ENCODE measurements at regions not wholly inside any gene's neighbourhood (a gene's known extent, or its start where the extent isn't known, plus 50 kb on each side); places are given as distances from the start of the nearest gene placed in this dataset.

- Mint-ChIP-seq H3K4me3 (ENCODE audit: unreplicated experiment) (no peak overlapping the region), H3K36me3 (ENCODE audit: insufficient read depth, unreplicated experiment) (no peaks in the 10 kb centered on the region), H3K4me1 (ENCODE audit: low read depth, unreplicated experiment) (peaks cover 12% of the 10 kb centered on the region), H3K9me3 (ENCODE audit: unreplicated experiment) (no peaks in the 10 kb centered on the region), H3K27me3 (ENCODE audit: insufficient read depth, unreplicated experiment) (peaks cover 17% of the 10 kb centered on the region), H3K27ac (ENCODE audit: unreplicated experiment) (no peak overlapping the region)
- no peaks in the 10 kb centered on the region for H3K4me1 ChIP-seq
- DNase-seq, result no peak
- no TSS peak for BruUV-seq (replicated peaks)
- CTCF ChIA-PET, result no interaction called here
- H3K9me3 ChIP-seq, result no peaks in the 10 kb centered on the region
- H3K36me3 ChIP-seq (ENCODE audit: control insufficient read depth, insufficient read depth, low read length), result no peaks in the 10 kb centered on the region
- POLR2A ChIA-PET, result no interaction called here
- intact Hi-C loops (cut with micrococcal nuclease; ENCODE audit: unreplicated experiment), result no loop called here
- no peak overlapping the region for H3K4me3 ChIP-seq (ENCODE audit: low read depth, low read length)
- no peak for TF ChIP-seq CTCF (IDR thresholded peaks at IDR 0.05; ENCODE audit: insufficient read depth in 1 of 2, low read depth in 1 of 2, low read length in 1 of 2, severe bottlenecking in 1 of 2, unreplicated experiment in 1 of 2)
- peaks cover 2% of the 10 kb centered on the region; the same call in 1 of the 2 replicates for H3K27me3 ChIP-seq (replicated peaks; ENCODE audit: control insufficient read depth, insufficient read depth, low read length)
Observed at GRCh38 chr4:112708772-112709171, 71.8 kb downstream of the LARP7 start.

DNA sequence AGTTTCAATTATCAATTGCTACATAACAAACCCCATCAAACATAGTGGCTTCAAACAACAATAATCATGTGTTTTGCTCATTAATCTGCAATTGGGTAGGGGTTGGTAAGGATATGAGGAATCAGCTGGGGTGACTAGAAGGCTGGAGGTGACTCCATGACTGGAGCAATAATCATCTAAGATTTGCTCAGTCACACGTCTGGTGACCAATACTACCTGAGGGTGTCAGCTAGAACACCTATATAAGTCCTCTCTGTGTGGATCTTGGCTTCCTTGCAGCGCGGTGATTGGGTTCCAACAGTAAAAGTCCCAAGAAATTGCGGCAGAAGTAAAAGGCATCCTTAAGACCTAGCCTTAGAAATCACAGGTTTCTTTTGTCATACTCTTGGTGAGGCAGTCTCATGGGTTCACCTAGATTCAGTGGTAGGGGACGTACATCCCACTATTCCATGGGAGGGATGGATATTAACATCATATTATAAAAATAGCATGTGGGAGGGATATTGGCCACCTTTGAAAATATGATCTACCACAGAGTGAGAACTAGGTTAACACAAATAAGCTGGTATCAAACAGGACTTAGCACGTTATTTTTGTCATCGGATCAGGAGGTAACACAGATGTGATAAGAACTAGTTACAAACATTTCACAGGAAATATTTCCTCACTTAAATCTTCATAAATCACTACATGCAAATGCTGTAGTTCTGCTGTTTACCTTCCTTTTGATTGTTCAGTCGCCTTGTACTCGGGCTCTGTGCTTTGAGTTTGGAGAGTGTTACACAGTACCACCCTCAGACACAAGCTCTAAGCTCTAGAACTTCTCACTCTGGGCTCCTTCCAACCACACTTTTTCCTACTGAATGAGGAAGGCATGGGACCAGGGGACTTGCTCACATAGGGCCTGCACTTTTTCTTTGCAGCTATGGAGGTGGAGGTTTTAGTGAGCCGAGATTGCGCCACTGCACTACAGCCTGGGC lies 78.3 kb downstream of the LARP7 start:
- Histone ChIP-seq H3K4me1 (no peaks in the 10 kb centered on the region), H3K27me3 (replicated peaks; ENCODE audit: control insufficient read depth, insufficient read depth, low read length) (no peaks in the 10 kb centered on the region), H3K4me3 (ENCODE audit: low read depth, low read length) (no peak overlapping the region), H3K36me3 (ENCODE audit: control insufficient read depth, insufficient read depth, low read length) (no peaks in the 10 kb centered on the region), H3K9me3 (no peaks in the 10 kb centered on the region)
- Mint-ChIP-seq H3K27me3 (ENCODE audit: insufficient read depth, unreplicated experiment) (no peaks in the 10 kb centered on the region), H3K4me1 (ENCODE audit: low read depth, unreplicated experiment) (no peaks in the 10 kb centered on the region), H3K27ac (ENCODE audit: unreplicated experiment) (no peak overlapping the region), H3K36me3 (ENCODE audit: insufficient read depth, unreplicated experiment) (no peaks in the 10 kb centered on the region), H3K4me3 (ENCODE audit: unreplicated experiment) (no peak overlapping the region), H3K9me3 (ENCODE audit: unreplicated experiment) (no peaks in the 10 kb centered on the region)
- POLR2A ChIA-PET, result no interaction called here
- TF ChIP-seq CTCF (IDR thresholded peaks at IDR 0.05; ENCODE audit: insufficient read depth in 1 of 2, low read depth in 1 of 2, low read length in 1 of 2, severe bottlenecking in 1 of 2, unreplicated experiment in 1 of 2), result no peak
- DNase-seq, result no peak
- no TSS peak for BruUV-seq (replicated peaks)
- intact Hi-C loops (cut with micrococcal nuclease; ENCODE audit: unreplicated experiment), result no loop called here
- CTCF ChIA-PET, result no interaction called here

GRCh38 chr4:112717856-112718255 lies 80.9 kb downstream of the LARP7 start:
- BruUV-seq (replicated peaks), result no TSS peak
- intact Hi-C loops (cut with micrococcal nuclease; ENCODE audit: unreplicated experiment), result no loop called here
- Histone ChIP-seq H3K27me3 (replicated peaks; ENCODE audit: control insufficient read depth, insufficient read depth, low read length) (no peaks in the 10 kb centered on the region), H3K4me1 (no peaks in the 10 kb centered on the region), H3K9me3 (no peaks in the 10 kb centered on the region), H3K36me3 (ENCODE audit: control insufficient read depth, insufficient read depth, low read length) (no peaks in the 10 kb centered on the region), H3K4me3 (ENCODE audit: low read depth, low read length) (no peak overlapping the region)
- Mint-ChIP-seq H3K9me3 (ENCODE audit: unreplicated experiment) (no peaks in the 10 kb centered on the region), H3K27ac (ENCODE audit: unreplicated experiment) (no peak overlapping the region), H3K36me3 (ENCODE audit: insufficient read depth, unreplicated experiment) (no peaks in the 10 kb centered on the region), H3K27me3 (ENCODE audit: insufficient read depth, unreplicated experiment) (no peaks in the 10 kb centered on the region), H3K4me3 (ENCODE audit: unreplicated experiment) (no peak overlapping the region), H3K4me1 (ENCODE audit: low read depth, unreplicated experiment) (no peaks in the 10 kb centered on the region)
- DNase-seq, result no peak
- TF ChIP-seq CTCF (IDR thresholded peaks at IDR 0.05; ENCODE audit: insufficient read depth in 1 of 2, low read depth in 1 of 2, low read length in 1 of 2, severe bottlenecking in 1 of 2, unreplicated experiment in 1 of 2), result no peak
- ChIA-PET CTCF (no interaction called here), POLR2A (no interaction called here)
